ENCODE measurements at regions not wholly inside any gene's neighbourhood (a gene's known extent, or its start where the extent isn't known, plus 50 kb on each side); places are given as distances from the start of the nearest gene placed in this dataset.

GRCh38 chr15:36090286-36090946 is 489.0 kb upstream of the CDIN1 start:
- H3K9me3 ChIP-seq (replicated peaks in 1 of 3), result no peaks in the 10 kb centered on the region
- H3K27ac ChIP-seq, result no peak overlapping the region
- no peaks in the 10 kb centered on the region for H3K27me3 ChIP-seq
- intact Hi-C loops (cut with DNase I), result no loop called here
- no peaks in the 10 kb centered on the region for H3K36me3 ChIP-seq (replicated peaks in 1 of 2)
- TF ChIP-seq, protein P1, sequence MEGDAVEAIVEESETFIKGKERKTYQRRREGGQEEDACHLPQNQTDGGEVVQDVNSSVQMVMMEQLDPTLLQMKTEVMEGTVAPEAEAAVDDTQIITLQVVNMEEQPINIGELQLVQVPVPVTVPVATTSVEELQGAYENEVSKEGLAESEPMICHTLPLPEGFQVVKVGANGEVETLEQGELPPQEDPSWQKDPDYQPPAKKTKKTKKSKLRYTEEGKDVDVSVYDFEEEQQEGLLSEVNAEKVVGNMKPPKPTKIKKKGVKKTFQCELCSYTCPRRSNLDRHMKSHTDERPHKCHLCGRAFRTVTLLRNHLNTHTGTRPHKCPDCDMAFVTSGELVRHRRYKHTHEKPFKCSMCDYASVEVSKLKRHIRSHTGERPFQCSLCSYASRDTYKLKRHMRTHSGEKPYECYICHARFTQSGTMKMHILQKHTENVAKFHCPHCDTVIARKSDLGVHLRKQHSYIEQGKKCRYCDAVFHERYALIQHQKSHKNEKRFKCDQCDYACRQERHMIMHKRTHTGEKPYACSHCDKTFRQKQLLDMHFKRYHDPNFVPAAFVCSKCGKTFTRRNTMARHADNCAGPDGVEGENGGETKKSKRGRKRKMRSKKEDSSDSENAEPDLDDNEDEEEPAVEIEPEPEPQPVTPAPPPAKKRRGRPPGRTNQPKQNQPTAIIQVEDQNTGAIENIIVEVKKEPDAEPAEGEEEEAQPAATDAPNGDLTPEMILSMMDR (IDR thresholded peaks at IDR 0.05), result no peak
- TF ChIP-seq POLR2A (IDR thresholded peaks at IDR 0.05), result no peak
- 57 to 68% (median 63%) methylated on average over 1 of the region's 1 CpG for WGBS, 4 donors
- H3K4me3 ChIP-seq, result no peak overlapping the region
- no peaks in the 10 kb centered on the region for H3K4me1 ChIP-seq (replicated peaks in 1 of 2)
- DNase-seq, result no peak

DNA sequence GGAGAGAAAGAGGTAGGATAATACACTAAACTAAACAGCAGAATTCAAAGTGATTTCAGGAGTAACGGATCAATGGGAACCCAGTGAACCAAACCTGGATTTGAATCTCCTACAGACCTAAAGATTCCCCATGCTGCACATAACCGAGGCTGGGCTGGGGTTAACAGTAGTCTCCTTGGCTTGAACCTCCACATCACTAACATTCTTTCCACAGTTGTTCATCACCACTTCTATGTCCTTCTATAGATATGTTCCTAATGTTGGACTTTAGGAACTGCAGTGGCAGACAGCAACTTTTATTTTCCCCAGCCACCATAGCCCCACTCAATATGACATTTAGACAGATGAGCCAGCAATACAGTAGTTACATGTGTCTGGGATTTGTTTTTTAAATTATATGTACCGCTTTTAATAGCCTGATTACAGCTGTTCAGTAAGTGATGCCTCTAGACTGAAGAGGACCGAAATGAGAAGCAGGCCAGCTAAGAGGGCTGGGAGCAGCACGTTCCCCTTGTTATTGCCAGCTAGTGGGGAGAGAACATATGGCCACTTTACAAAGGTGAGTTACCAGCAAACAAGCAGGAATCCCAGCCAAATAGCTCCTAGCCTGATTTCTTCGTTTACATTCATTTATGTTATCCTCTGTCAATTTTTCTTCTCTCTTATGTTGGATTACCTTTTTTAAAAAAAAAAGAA is 472.6 kb upstream of the CDIN1 start:
- H3K4me3 ChIP-seq, result no peak overlapping the region

GRCh38 chr15:36108541-36108940 is 470.9 kb upstream of the CDIN1 start:
- H3K9me3 ChIP-seq (replicated peaks in 1 of 3), result no peaks in the 10 kb centered on the region
- H3K4me3 ChIP-seq, result no peak overlapping the region
- 78 to 88% (median 81%) methylated on average over 2 of the region's 2 CpGs for WGBS, 4 donors
- no peaks in the 10 kb centered on the region for H3K36me3 ChIP-seq (replicated peaks in 1 of 2)
- H3K27me3 ChIP-seq, result no peaks in the 10 kb centered on the region
- no peak overlapping the region for H3K27ac ChIP-seq
- intact Hi-C loops (cut with DNase I), result no loop called here
- TF ChIP-seq, protein P1 (IDR thresholded peaks at IDR 0.05), result no peak
- no peaks in the 10 kb centered on the region for H3K4me1 ChIP-seq (replicated peaks in 1 of 2)
- DNase-seq, result no peak

More for the DNA sequence above, 472.6 kb upstream of the CDIN1 start:
- Histone ChIP-seq H3K36me3 (replicated peaks in 1 of 2) (no peaks in the 10 kb centered on the region), H3K9me3 (replicated peaks in 1 of 3) (no peaks in the 10 kb centered on the region), H3K27ac (no peak overlapping the region), H3K27me3 (no peaks in the 10 kb centered on the region), H3K4me1 (replicated peaks in 1 of 2) (no peaks in the 10 kb centered on the region)
- TF ChIP-seq POLR2A (IDR thresholded peaks at IDR 0.05), result no peak
- TF ChIP-seq, protein P1 (IDR thresholded peaks at IDR 0.05), result no peak
- intact Hi-C loops (cut with DNase I), result no loop called here
- 64 to 79% (median 68%) methylated on average over 6 of the region's 6 CpGs for WGBS, 4 donors
- no peak for DNase-seq

DNA sequence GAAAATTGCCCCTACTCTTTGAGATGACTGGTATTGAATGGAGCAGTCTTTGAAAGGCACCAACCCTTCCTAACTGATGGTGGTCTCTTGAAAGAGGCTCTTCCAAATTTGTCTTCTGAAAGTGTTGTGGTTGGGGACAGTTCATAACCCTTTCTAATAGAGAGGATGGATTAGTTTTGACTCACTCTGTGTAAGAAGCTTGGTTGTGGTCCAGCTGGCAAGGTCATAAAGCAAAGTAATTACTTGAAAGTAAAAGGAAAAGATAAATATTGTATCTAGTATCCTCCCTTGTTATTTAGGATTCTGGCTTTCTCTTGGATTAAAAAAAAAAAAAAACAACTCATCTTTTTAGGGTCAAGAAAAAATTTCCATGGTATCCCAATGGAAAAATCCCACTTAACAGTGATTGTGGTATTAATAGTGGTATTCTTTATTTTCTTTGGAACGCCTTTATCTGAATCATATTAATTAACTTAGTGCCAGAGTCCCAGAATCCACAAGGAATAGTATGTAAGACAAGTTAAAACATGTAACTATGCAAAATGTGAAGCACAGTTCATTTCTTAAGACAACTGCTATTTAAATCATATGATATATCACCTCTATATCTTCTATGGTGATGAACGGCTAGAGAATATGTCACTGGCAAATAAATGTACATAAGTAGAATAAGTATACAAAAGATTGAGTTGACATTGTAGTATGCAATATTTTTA is 469.3 kb upstream of the CDIN1 start:
- intact Hi-C loops (cut with DNase I), result no loop called here
- H3K4me1 ChIP-seq (replicated peaks in 1 of 2), result no peaks in the 10 kb centered on the region
- no peaks in the 10 kb centered on the region for H3K9me3 ChIP-seq (replicated peaks in 1 of 3)
- no peaks in the 10 kb centered on the region for H3K27me3 ChIP-seq
- no peak for TF ChIP-seq POLR2A (IDR thresholded peaks at IDR 0.05)
- TF ChIP-seq, protein P1 (IDR thresholded peaks at IDR 0.05), result no peak
- 30 to 38% (median 34%) methylated on average over 2 of the region's 2 CpGs for WGBS, 4 donors
- H3K27ac ChIP-seq, result peak overlapping the region in 1 of 5 donors; percentile 35
- peak; percentile 42 to 80 (median 71) for DNase-seq
- H3K4me3 ChIP-seq, result no peak overlapping the region
- H3K36me3 ChIP-seq (replicated peaks in 1 of 2), result no peaks in the 10 kb centered on the region

Measured in adrenal gland (tissue), 9 donors.